HFFc6 (cell line): ENCODE measurements at regions not wholly inside any gene's neighbourhood (a gene's known extent, or its start where the extent isn't known, plus 50 kb on each side); places are given as distances from the start of the nearest gene placed in this dataset.
"Not testable (repeated sequence)": the region's sequence is repeated elsewhere in the genome, so short reads cannot be mapped to it uniquely, and the experiment has no call there.

ENCODE experiments used
- DNase-seq: peaks from one replicate; pipeline ENCODE4 v3.0.0-alpha.2; 2018
- H3K27ac Mint-ChIP-seq: 2 replicates; pipeline ENCODE4 v1.8.0; 2020; ENCODE audit warnings: mild to moderate bottlenecking, mixed read lengths
- H3K27me3 Mint-ChIP-seq: 2 replicates; pipeline ENCODE4 v1.8.0; 2021; ENCODE audit warnings: mild to moderate bottlenecking, moderate library complexity, mixed read lengths; ENCODE audit not compliant: insufficient read depth
- H3K36me3 Mint-ChIP-seq: 2 replicates; pipeline ENCODE4 v1.8.0; 2021; ENCODE audit warnings: low read depth, mixed read lengths
- H3K4me1 Mint-ChIP-seq: 2 replicates; pipeline ENCODE4 v1.8.0; 2020; ENCODE audit warnings: low read depth, mixed read lengths
- H3K4me3 Mint-ChIP-seq: 2 replicates; pipeline ENCODE4 v1.8.0; 2020; ENCODE audit warnings: mild to moderate bottlenecking, moderate library complexity, mixed read lengths
- H3K9me3 Mint-ChIP-seq: 2 replicates; pipeline ENCODE4 v1.8.0; 2020; ENCODE audit warnings: mild to moderate bottlenecking, mixed read lengths
- CTCF ChIP-seq: fragments of 200-600 bp; sonication (generic); IDR thresholded peaks from 2 replicates; pipeline ENCODE4 v1.5.0; 2021; ENCODE audit warnings: antibody characterized with exemption, mild to moderate bottlenecking

- no peak overlapping the region for H3K27ac Mint-ChIP-seq
- H3K4me3 Mint-ChIP-seq: no peak overlapping the region
- no peaks in the 10 kb centered on the region for H3K36me3 Mint-ChIP-seq
- no peaks in the 10 kb centered on the region for H3K27me3 Mint-ChIP-seq
- peaks cover 40% of the 10 kb centered on the region for H3K9me3 Mint-ChIP-seq
- TF ChIP-seq CTCF: no peak
- no peaks in the 10 kb centered on the region for H3K4me1 Mint-ChIP-seq
- no peak for DNase-seq
Observed at GRCh38 chr10:55800602-55801352, 560.3 kb downstream of the ZWINT start.

GRCh38 chr10:55793024-55793423 lies 568.0 kb downstream of the ZWINT start:
- Mint-ChIP-seq H3K27ac (no peak overlapping the region), H3K4me1 (no peaks in the 10 kb centered on the region), H3K9me3 (peaks cover 30% of the 10 kb centered on the region), H3K4me3 (no peak overlapping the region), H3K27me3 (no peaks in the 10 kb centered on the region), H3K36me3 (no peaks in the 10 kb centered on the region)
- DNase-seq: no peak
- TF ChIP-seq CTCF: no peak

GRCh38 chr10:55790276-55790675 lies 570.8 kb downstream of the ZWINT start:
- H3K4me1 Mint-ChIP-seq, H3K27ac Mint-ChIP-seq, DNase-seq, H3K4me3 Mint-ChIP-seq, H3K27me3 Mint-ChIP-seq, H3K36me3 Mint-ChIP-seq: not testable (repeated sequence)
- H3K9me3 Mint-ChIP-seq: peaks cover 25% of the 10 kb centered on the region

GRCh38 chr10:55786461-55787050 lies 574.5 kb downstream of the ZWINT start:
- no peak for TF ChIP-seq CTCF
- H3K27me3 Mint-ChIP-seq: no peaks in the 10 kb centered on the region
- no peak overlapping the region for H3K4me3 Mint-ChIP-seq
- no peak overlapping the region for H3K27ac Mint-ChIP-seq
- no peaks in the 10 kb centered on the region for H3K4me1 Mint-ChIP-seq
- peaks cover 20% of the 10 kb centered on the region for H3K9me3 Mint-ChIP-seq
- DNase-seq: no peak
- no peaks in the 10 kb centered on the region for H3K36me3 Mint-ChIP-seq

- Mint-ChIP-seq H3K27ac (no peak overlapping the region), H3K27me3 (no peaks in the 10 kb centered on the region), H3K36me3 (no peaks in the 10 kb centered on the region), H3K4me1 (no peaks in the 10 kb centered on the region), H3K4me3 (no peak overlapping the region), H3K9me3 (peaks cover 15% of the 10 kb centered on the region)
- TF ChIP-seq CTCF: no peak
- DNase-seq: no peak
Observed at GRCh38 chr10:55782181-55782580, 578.9 kb downstream of the ZWINT start.

GRCh38 chr10:55766212-55766611 lies 594.8 kb downstream of the ZWINT start:
- Mint-ChIP-seq H3K36me3 (no peaks in the 10 kb centered on the region), H3K27ac (no peak overlapping the region), H3K4me1 (no peaks in the 10 kb centered on the region), H3K27me3 (no peaks in the 10 kb centered on the region), H3K4me3 (no peak overlapping the region), H3K9me3 (no peaks in the 10 kb centered on the region; the same call in 1 of the 2 replicates)
- no peak for DNase-seq
- TF ChIP-seq CTCF: no peak
